CD4-positive, alpha-beta T cell treated with Interleukin-6 at 100 ng/mL for 8 hours (primary cell): ENCODE measurements at regions not wholly inside any gene's neighbourhood (a gene's known extent, or its start where the extent isn't known, plus 50 kb on each side); places are given as distances from the start of the nearest gene placed in this dataset.
"Not testable (repeated sequence)": the region's sequence is repeated elsewhere in the genome, so short reads cannot be mapped to it uniquely, and the experiment has no call there.

Source experiments
- DNase-seq: peaks from one replicate; pipeline ENCODE4 v3.0.0-alpha.2; 2020; ENCODE audit warnings: mixed read lengths, low spot score

DNA sequence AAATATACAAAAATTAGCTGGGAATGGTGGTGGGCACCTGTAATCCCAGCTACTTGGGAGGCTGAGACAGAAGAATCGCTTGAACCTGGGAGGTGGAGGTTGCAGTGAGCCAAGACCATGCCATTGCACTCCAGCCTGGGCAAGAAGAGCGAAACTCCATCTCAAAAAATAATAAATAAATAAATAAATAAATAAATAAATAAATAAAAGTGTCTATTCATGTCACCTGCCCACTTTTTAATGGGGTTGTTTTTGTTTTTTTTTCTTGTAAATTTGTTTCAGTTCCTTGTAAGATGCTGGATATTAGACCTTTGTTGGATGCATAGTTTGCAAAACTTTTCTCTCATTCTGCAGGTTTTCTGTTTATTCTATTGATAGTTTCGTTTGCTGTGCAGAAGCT lies 71.9 kb upstream of the KCNAB1 start:
- not testable (repeated sequence) for DNase-seq

- DNase-seq = no peak
Measured at GRCh38 chr3:156050918-156051317, 69.5 kb upstream of the KCNAB1 start.

- no peak for DNase-seq
Measured at GRCh38 chr3:156051651-156052050, 68.7 kb upstream of the KCNAB1 start.

GRCh38 chr3:156052115-156052514 lies 68.3 kb upstream of the KCNAB1 start:
- no peak for DNase-seq

DNA sequence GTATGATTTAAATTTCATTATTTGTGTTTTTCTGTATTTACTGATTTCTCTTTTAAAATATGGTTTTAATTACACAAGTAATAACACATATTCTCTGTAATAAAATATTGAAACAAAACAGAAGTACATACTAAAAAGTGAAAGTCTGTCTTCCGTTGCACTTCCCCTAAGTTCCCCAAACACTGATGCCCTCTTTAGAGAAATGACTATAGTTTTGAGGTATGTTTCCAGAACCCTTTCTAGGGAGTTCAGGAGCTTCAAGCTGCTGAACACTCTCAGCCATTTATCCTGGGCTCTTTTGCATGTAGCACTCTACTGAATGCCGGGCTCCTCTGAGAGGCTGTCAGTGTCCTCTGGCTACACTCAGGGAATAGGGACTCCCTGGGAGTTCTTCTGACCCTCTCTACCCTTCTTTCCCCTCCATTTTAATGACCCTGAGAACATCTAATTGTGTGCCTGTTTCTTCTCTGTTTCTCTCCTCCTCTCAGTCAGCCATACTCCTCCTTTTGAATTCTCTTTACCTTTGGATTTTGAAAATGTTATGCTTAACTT lies 60.4 kb upstream of the KCNAB1 start:
- DNase-seq = no peak

- not testable (repeated sequence) for DNase-seq
Measured at GRCh38 chr3:156068151-156068550, 52.2 kb upstream of the KCNAB1 start.

DNA sequence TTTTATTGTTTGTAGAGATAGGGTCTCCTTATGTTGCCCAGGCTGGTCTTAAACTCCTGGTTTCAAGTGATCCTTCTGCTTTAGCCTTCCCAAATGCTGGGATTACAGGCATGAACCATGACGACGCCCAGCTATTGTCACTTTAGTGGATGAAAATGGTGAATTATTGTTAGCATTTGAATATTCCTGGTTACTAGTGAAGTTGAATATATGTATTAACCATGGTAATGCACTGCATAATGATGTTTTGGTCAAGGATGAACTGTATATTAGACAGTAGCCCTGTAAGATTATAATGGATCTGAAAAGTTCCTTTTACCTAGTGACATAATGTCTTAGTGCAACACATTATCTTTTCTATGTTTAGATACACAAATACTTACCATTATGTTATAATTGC lies 50.4 kb upstream of the KCNAB1 start:
- DNase-seq = no peak
